HG03097 (cell line): ENCODE measurements at regions not wholly inside any gene's neighbourhood (a gene's known extent, or its start where the extent isn't known, plus 50 kb on each side); places are given as distances from the start of the nearest gene placed in this dataset.
"Not testable (repeated sequence)": the region's sequence is repeated elsewhere in the genome, so short reads cannot be mapped to it uniquely, and the experiment has no call there.

Experiments used
- ATAC-seq: cut with Tn5 transposase; IDR thresholded peaks from one replicate; pipeline ENCODE4 v1.9.1; 2021; ENCODE audit not compliant: unreplicated experiment, low FRiP score

- ATAC-seq, result no peak
These were observed 111.0 kb downstream of the FAM53A start for GRCh38 chr4:1572964-1573720.

GRCh38 chr4:1572521-1572920 is 111.6 kb downstream of the FAM53A start:
- ATAC-seq, result no peak

GRCh38 chr4:1572010-1572385 is 112.1 kb downstream of the FAM53A start:
- ATAC-seq, result no peak

- ATAC-seq, result no peak
These were observed 112.7 kb downstream of the FAM53A start for GRCh38 chr4:1571165-1572009.

- ATAC-seq, result no peak
These were observed 113.6 kb downstream of the FAM53A start for GRCh38 chr4:1570291-1571164.

GRCh38 chr4:1569461-1570151 is 114.5 kb downstream of the FAM53A start:
- no peak for ATAC-seq

- ATAC-seq, result no peak
These were observed 115.2 kb downstream of the FAM53A start for GRCh38 chr4:1568855-1569460.

GRCh38 chr4:1567808-1568581 is 116.1 kb downstream of the FAM53A start:
- ATAC-seq, result no peak

GRCh38 chr4:1567519-1567807 is 116.7 kb downstream of the FAM53A start:
- no peak for ATAC-seq

GRCh38 chr4:1566838-1567518 is 117.1 kb downstream of the FAM53A start:
- ATAC-seq, result no peak

- ATAC-seq, result not testable (repeated sequence)
These were observed 117.7 kb downstream of the FAM53A start for GRCh38 chr4:1566301-1566837.

GRCh38 chr4:1565598-1566295 is 118.4 kb downstream of the FAM53A start:
- ATAC-seq, result no peak

- ATAC-seq, result no peak
These were observed 119.4 kb downstream of the FAM53A start for GRCh38 chr4:1564535-1565375.

- ATAC-seq, result no peak
These were observed 120.2 kb downstream of the FAM53A start for GRCh38 chr4:1563768-1564485.

- ATAC-seq, result no peak
These were observed 120.9 kb downstream of the FAM53A start for GRCh38 chr4:1563241-1563640.

GRCh38 chr4:1562771-1563170 is 121.3 kb downstream of the FAM53A start:
- ATAC-seq, result no peak
